ENCODE measurements at regions not wholly inside any gene's neighbourhood (a gene's known extent, or its start where the extent isn't known, plus 50 kb on each side); places are given as distances from the start of the nearest gene placed in this dataset.

- no peak for DNase-seq (ENCODE audit: low read depth, low spot score)
- Histone ChIP-seq H3K27me3 (ENCODE audit: insufficient read depth, insufficient read length) (no peaks in the 10 kb centered on the region), H3K9me3 (ENCODE audit: insufficient read depth, low read length) (no peaks in the 10 kb centered on the region), H3K9ac (ENCODE audit: insufficient read length, low read depth) (no peak overlapping the region), H3K36me3 (ENCODE audit: insufficient read depth, insufficient read length, low read length) (no peaks in the 10 kb centered on the region), H3K4me3 (ENCODE audit: insufficient read length, low read depth) (no peak overlapping the region), H3K4me1 (ENCODE audit: insufficient read depth, insufficient read length) (peaks cover 3% of the 10 kb centered on the region)
- TF ChIP-seq ZNF274 (IDR thresholded peaks at IDR 0.05; ENCODE audit: low read depth, low read length) (no peak), SUZ12 (IDR thresholded peaks at IDR 0.05; ENCODE audit: extremely low read depth, insufficient read depth, insufficient read length) (no peak), YY1 (IDR thresholded peaks at IDR 0.05; ENCODE audit: insufficient read depth, insufficient read length) (no peak)
These were observed 98.8 kb upstream of the KLHL29 start for GRCh38 chr2:23286031-23286757.

- Histone ChIP-seq H3K4me3 (ENCODE audit: insufficient read length, low read depth) (no peak overlapping the region), H3K36me3 (ENCODE audit: insufficient read depth, insufficient read length, low read length) (no peaks in the 10 kb centered on the region), H3K9ac (ENCODE audit: insufficient read length, low read depth) (no peak overlapping the region), H3K27me3 (ENCODE audit: insufficient read depth, insufficient read length) (no peaks in the 10 kb centered on the region), H3K9me3 (ENCODE audit: insufficient read depth, low read length) (no peaks in the 10 kb centered on the region), H3K4me1 (ENCODE audit: insufficient read depth, insufficient read length) (peaks cover 3% of the 10 kb centered on the region)
- TF ChIP-seq ZNF274 (IDR thresholded peaks at IDR 0.05; ENCODE audit: low read depth, low read length) (no peak), SUZ12 (IDR thresholded peaks at IDR 0.05; ENCODE audit: extremely low read depth, insufficient read depth, insufficient read length) (no peak), YY1 (IDR thresholded peaks at IDR 0.05; ENCODE audit: insufficient read depth, insufficient read length) (no peak)
- DNase-seq (ENCODE audit: low read depth, low spot score) = peak; percentile 30
These were observed 97.9 kb upstream of the KLHL29 start for GRCh38 chr2:23286758-23287704.

DNA sequence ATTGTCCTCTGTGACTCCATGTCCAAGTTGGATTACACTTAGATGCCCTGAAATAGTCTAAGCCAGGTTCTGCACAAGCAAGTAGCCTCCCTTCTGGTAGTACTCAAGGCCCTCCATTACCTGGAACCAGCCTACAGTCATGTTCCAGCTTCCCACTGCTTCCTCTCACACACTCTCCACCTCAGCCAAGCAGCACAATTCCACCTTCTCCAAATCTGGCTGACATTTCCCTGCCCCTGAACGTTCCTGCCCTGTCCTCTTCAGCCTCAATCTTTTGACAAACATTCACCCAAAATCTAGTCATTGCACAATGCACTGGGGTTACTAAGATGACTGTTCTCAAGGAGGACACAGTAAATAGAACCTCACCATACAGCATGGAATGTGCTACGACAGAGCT is 95.3 kb upstream of the KLHL29 start:
- Histone ChIP-seq H3K36me3 (ENCODE audit: insufficient read depth, insufficient read length, low read length) (no peaks in the 10 kb centered on the region), H3K27me3 (ENCODE audit: insufficient read depth, insufficient read length) (no peaks in the 10 kb centered on the region), H3K4me1 (ENCODE audit: insufficient read depth, insufficient read length) (peaks cover 3% of the 10 kb centered on the region), H3K9ac (ENCODE audit: insufficient read length, low read depth) (no peak overlapping the region), H3K4me3 (ENCODE audit: insufficient read length, low read depth) (no peak overlapping the region), H3K9me3 (ENCODE audit: insufficient read depth, low read length) (no peaks in the 10 kb centered on the region)
- DNase-seq (ENCODE audit: low read depth, low spot score) = no peak
- TF ChIP-seq SUZ12 (IDR thresholded peaks at IDR 0.05; ENCODE audit: extremely low read depth, insufficient read depth, insufficient read length) (no peak), YY1 (IDR thresholded peaks at IDR 0.05; ENCODE audit: insufficient read depth, insufficient read length) (no peak), ZNF274 (IDR thresholded peaks at IDR 0.05; ENCODE audit: low read depth, low read length) (no peak)

DNA sequence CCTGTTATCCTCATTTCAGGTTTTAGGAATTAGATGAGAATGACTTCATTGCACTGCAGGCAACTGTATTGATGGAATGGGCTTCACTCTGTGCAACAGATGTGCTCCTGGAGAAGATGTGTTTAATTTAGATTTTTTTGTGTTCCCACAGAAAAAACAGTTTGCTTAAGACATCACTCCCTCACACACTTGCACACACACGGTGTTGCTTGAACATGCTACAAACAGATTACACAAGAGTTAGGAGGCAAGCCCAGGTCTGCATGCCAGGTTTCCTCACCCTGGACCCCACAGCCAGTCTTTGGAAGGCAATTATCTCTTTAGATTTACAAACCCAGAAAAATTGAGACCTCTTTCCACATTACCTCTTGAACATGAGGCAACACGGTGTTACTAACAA is 93.7 kb upstream of the KLHL29 start:
- Histone ChIP-seq H3K4me1 (ENCODE audit: insufficient read depth, insufficient read length) (no peaks in the 10 kb centered on the region), H3K4me3 (ENCODE audit: insufficient read length, low read depth) (no peak overlapping the region), H3K9me3 (ENCODE audit: insufficient read depth, low read length) (no peaks in the 10 kb centered on the region), H3K36me3 (ENCODE audit: insufficient read depth, insufficient read length, low read length) (no peaks in the 10 kb centered on the region), H3K9ac (ENCODE audit: insufficient read length, low read depth) (no peak overlapping the region), H3K27me3 (ENCODE audit: insufficient read depth, insufficient read length) (no peaks in the 10 kb centered on the region)
- TF ChIP-seq YY1 (IDR thresholded peaks at IDR 0.05; ENCODE audit: insufficient read depth, insufficient read length) = no peak
- no peak for TF ChIP-seq ZNF274 (IDR thresholded peaks at IDR 0.05; ENCODE audit: low read depth, low read length)
- no peak for TF ChIP-seq SUZ12 (IDR thresholded peaks at IDR 0.05; ENCODE audit: extremely low read depth, insufficient read depth, insufficient read length)
- DNase-seq (ENCODE audit: low read depth, low spot score) = no peak

DNA sequence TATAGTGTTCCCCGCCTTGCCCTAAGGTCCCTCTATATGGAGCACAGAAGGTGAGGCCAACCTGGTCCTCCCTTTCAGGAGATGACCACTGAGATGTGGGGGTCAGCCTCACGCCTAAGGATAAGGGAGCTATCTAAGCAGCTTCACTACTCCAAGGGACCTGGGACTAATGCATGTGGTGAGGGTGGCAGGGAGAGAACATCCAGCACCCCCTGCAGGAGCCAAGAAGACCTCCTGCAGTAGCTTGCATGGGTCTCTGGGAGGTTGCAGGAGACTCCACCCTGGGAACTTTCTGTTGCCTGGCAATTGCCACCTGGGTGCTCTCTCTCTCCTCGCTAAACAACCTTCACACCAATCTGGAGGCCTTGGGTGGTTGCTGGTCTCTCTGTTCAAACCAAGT is 93.0 kb upstream of the KLHL29 start:
- no peaks in the 10 kb centered on the region for H3K36me3 ChIP-seq (ENCODE audit: insufficient read depth, insufficient read length, low read length)
- no peak overlapping the region for H3K9ac ChIP-seq (ENCODE audit: insufficient read length, low read depth)
- H3K4me1 ChIP-seq (ENCODE audit: insufficient read depth, insufficient read length) = no peaks in the 10 kb centered on the region
- no peaks in the 10 kb centered on the region for H3K9me3 ChIP-seq (ENCODE audit: insufficient read depth, low read length)
- no peak for DNase-seq (ENCODE audit: low read depth, low spot score)
- TF ChIP-seq YY1 (IDR thresholded peaks at IDR 0.05; ENCODE audit: insufficient read depth, insufficient read length) = no peak
- no peak overlapping the region for H3K4me3 ChIP-seq (ENCODE audit: insufficient read length, low read depth)
- H3K27me3 ChIP-seq (ENCODE audit: insufficient read depth, insufficient read length) = no peaks in the 10 kb centered on the region

DNA sequence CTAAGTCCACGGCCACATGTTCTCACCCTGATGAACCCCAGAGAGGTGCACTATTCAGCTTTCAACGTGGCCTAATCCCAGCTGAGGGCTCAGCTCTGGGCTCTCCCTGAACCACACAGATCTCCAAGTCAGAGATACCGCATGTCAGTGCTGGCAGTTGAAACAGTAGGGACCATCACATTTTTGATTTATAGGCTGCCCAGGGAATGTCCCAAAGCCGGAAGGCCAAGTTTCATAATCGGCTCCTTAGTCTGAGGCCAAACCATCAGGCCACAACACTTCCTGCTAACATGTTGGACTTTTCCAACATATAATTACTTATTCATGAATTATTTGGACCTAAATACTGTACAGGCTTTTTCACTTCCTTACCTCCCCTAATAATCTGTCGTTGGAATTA is 91.9 kb upstream of the KLHL29 start:
- no peak overlapping the region for H3K4me3 ChIP-seq (ENCODE audit: insufficient read length, low read depth)
- H3K9ac ChIP-seq (ENCODE audit: insufficient read length, low read depth) = no peak overlapping the region
- TF ChIP-seq SUZ12 (IDR thresholded peaks at IDR 0.05; ENCODE audit: extremely low read depth, insufficient read depth, insufficient read length) (no peak), YY1 (IDR thresholded peaks at IDR 0.05; ENCODE audit: insufficient read depth, insufficient read length) (no peak), ZNF274 (IDR thresholded peaks at IDR 0.05; ENCODE audit: low read depth, low read length) (no peak)
- H3K9me3 ChIP-seq (ENCODE audit: insufficient read depth, low read length) = no peaks in the 10 kb centered on the region
- no peaks in the 10 kb centered on the region for H3K27me3 ChIP-seq (ENCODE audit: insufficient read depth, insufficient read length)
- no peak for DNase-seq (ENCODE audit: low read depth, low spot score)
- no peaks in the 10 kb centered on the region for H3K36me3 ChIP-seq (ENCODE audit: insufficient read depth, insufficient read length, low read length)
- H3K4me1 ChIP-seq (ENCODE audit: insufficient read depth, insufficient read length) = no peaks in the 10 kb centered on the region

DNA sequence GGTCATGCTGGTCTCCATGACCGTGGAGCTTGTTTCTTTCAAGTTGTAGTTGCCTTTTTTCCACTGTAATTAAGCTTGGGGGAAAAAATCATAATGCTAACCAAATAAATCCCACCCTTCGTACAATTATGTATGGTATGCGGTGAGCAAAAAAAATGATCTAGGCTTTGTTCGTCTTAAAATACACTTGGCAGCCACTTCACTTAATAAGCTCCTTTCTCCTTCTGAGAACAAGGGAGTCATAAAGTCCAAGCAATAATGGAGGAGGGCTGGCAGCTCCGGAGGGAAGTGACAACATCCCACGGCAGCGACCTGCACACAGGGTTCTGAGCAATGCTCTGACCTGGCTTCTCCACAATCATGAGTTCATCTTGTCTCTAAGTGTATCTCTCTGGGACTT is 91.2 kb upstream of the KLHL29 start:
- no peak for DNase-seq (ENCODE audit: low read depth, low spot score)
- H3K4me3 ChIP-seq (ENCODE audit: insufficient read length, low read depth) = no peak overlapping the region
- no peaks in the 10 kb centered on the region for H3K36me3 ChIP-seq (ENCODE audit: insufficient read depth, insufficient read length, low read length)
- no peak overlapping the region for H3K9ac ChIP-seq (ENCODE audit: insufficient read length, low read depth)
- no peaks in the 10 kb centered on the region for H3K9me3 ChIP-seq (ENCODE audit: insufficient read depth, low read length)
- TF ChIP-seq SUZ12 (IDR thresholded peaks at IDR 0.05; ENCODE audit: extremely low read depth, insufficient read depth, insufficient read length) (no peak), ZNF274 (IDR thresholded peaks at IDR 0.05; ENCODE audit: low read depth, low read length) (no peak), YY1 (IDR thresholded peaks at IDR 0.05; ENCODE audit: insufficient read depth, insufficient read length) (no peak)
- H3K27me3 ChIP-seq (ENCODE audit: insufficient read depth, insufficient read length) = no peaks in the 10 kb centered on the region
- H3K4me1 ChIP-seq (ENCODE audit: insufficient read depth, insufficient read length) = no peaks in the 10 kb centered on the region
